WTC11 (cell line): ENCODE measurements at regions not wholly inside any gene's neighbourhood (a gene's known extent, or its start where the extent isn't known, plus 50 kb on each side); places are given as distances from the start of the nearest gene placed in this dataset.

Experiments used
- ATAC-seq: fragments of 200-7000 bp; cut with Tn5 transposase; 2 replicates; pipeline ENCODE4 v1.10.0; 2021; ENCODE audit warnings: mild to moderate bottlenecking, moderate library complexity
- CTCF ChIA-PET: fragments of 300-600 bp; sonication (Branson Sonifier 250); formaldehyde crosslinking; loops from one replicate; lab custom pipeline; 2021; ENCODE audit warnings: antibody characterized with exemption; lab: Charles Lee
- POLR2A ChIA-PET: fragments of 350-600 bp; sonication (Branson Sonifier 250); formaldehyde crosslinking; loops from one replicate; lab custom pipeline; 2021; ENCODE audit warnings: antibody characterized with exemption; lab: Charles Lee
- DNase-seq: peaks from one replicate; pipeline ENCODE4 v3.0.0; 2021; ENCODE audit warnings: low spot score
- H3K27ac Mint-ChIP-seq: 2 replicates; pipeline ENCODE4 v1.8.0; 2021; ENCODE audit warnings: mixed read lengths
- H3K27me3 Mint-ChIP-seq: 2 replicates; pipeline ENCODE4 v1.8.0; 2021; ENCODE audit warnings: low read depth, mild to moderate bottlenecking, moderate library complexity, mixed read lengths
- H3K36me3 Mint-ChIP-seq: 2 replicates; pipeline ENCODE4 v1.8.0; 2021; ENCODE audit warnings: mixed read lengths
- H3K4me1 Mint-ChIP-seq: 2 replicates; pipeline ENCODE4 v1.8.0; 2022; ENCODE audit warnings: mixed read lengths
- H3K4me3 Mint-ChIP-seq: 2 replicates; pipeline ENCODE4 v1.8.0; 2021; ENCODE audit warnings: mild to moderate bottlenecking, moderate library complexity, mixed read lengths
- H3K9me3 Mint-ChIP-seq: 2 replicates; pipeline ENCODE4 v1.8.0; 2021; ENCODE audit warnings: mixed read lengths
- ATF1 ChIP-seq: sonication (generic); formaldehyde crosslinking; IDR thresholded peaks from 2 replicates; pipeline ENCODE4 v1.8.1; 2023; ENCODE audit warnings: mild to moderate bottlenecking, moderate library complexity, missing genetic modification reagents
- EMX1 ChIP-seq: fragments of 250-450 bp; sonication (Bioruptor Pico); IDR thresholded peaks from 2 replicates; pipeline ENCODE4 v1.8.0; 2021; ENCODE audit warnings: mild to moderate bottlenecking
- FOXK1 ChIP-seq: sonication (generic); formaldehyde crosslinking; IDR thresholded peaks from 2 replicates; pipeline ENCODE4 v1.8.0; 2022; ENCODE audit warnings: mild to moderate bottlenecking, moderate library complexity, missing genetic modification reagents
- FOXP1 ChIP-seq: sonication (generic); formaldehyde crosslinking; IDR thresholded peaks from 2 replicates; pipeline ENCODE4 v1.8.0; 2022; ENCODE audit warnings: missing genetic modification reagents, mild to moderate bottlenecking, moderate library complexity, borderline replicate concordance
- GRHL2 ChIP-seq: fragments of 250-450 bp; sonication (Bioruptor Pico); IDR thresholded peaks from 2 replicates; pipeline ENCODE4 v1.8.0; 2022; ENCODE audit warnings: mild to moderate bottlenecking, moderate library complexity; ENCODE audit not compliant: insufficient replicate concordance, severe bottlenecking
- JAZF1 ChIP-seq: fragments of 250-450 bp; sonication (Bioruptor Pico); IDR thresholded peaks from 2 replicates; pipeline ENCODE4 v1.9.0; 2021; ENCODE audit warnings: moderate library complexity, mild to moderate bottlenecking, inconsistent platforms
- NFYB ChIP-seq: sonication (generic); formaldehyde crosslinking; conservative IDR thresholded peaks from 2 replicates; pipeline ENCODE4 v1.8.0; 2022; ENCODE audit warnings: low read depth, missing genetic modification reagents
- ZNF219 ChIP-seq: sonication (generic); formaldehyde crosslinking; IDR thresholded peaks from 2 replicates; pipeline ENCODE4 v1.8.0; 2023; ENCODE audit warnings: missing genetic modification reagents, mild to moderate bottlenecking, borderline replicate concordance
- ZNF416 ChIP-seq: fragments of 250-450 bp; sonication (Bioruptor Pico); IDR thresholded peaks from 2 replicates; pipeline ENCODE4 v1.9.0; 2021; ENCODE audit warnings: mild to moderate bottlenecking, inconsistent platforms
- TF ChIP-seq, protein P1 (sequence below): fragments of 250-450 bp; sonication (Bioruptor Pico); IDR thresholded peaks from 2 replicates; pipeline ENCODE4 v1.9.0; 2021; ENCODE audit warnings: mild to moderate bottlenecking, borderline replicate concordance
- TF ChIP-seq, protein P2 (sequence below): fragments of 250-450 bp; sonication (Bioruptor Pico); IDR thresholded peaks from 2 replicates; pipeline ENCODE4 v1.9.0; 2021; ENCODE audit warnings: moderate library complexity, mild to moderate bottlenecking, inconsistent platforms, borderline replicate concordance
- TF ChIP-seq, protein P3 (sequence below): sonication (generic); formaldehyde crosslinking; IDR thresholded peaks from 2 replicates; pipeline ENCODE4 v1.8.0; 2022; ENCODE audit warnings: missing genetic modification reagents
- TF ChIP-seq, protein P4 (sequence below): sonication (generic); formaldehyde crosslinking; IDR thresholded peaks from 2 replicates; pipeline ENCODE4 v1.8.0; 2023; ENCODE audit warnings: missing genetic modification reagents
- TF ChIP-seq, protein P5 (sequence below): sonication (generic); formaldehyde crosslinking; IDR thresholded peaks from 2 replicates; pipeline ENCODE4 v1.8.0; 2023; ENCODE audit warnings: missing genetic modification reagents, mild to moderate bottlenecking, borderline replicate concordance

DNA sequence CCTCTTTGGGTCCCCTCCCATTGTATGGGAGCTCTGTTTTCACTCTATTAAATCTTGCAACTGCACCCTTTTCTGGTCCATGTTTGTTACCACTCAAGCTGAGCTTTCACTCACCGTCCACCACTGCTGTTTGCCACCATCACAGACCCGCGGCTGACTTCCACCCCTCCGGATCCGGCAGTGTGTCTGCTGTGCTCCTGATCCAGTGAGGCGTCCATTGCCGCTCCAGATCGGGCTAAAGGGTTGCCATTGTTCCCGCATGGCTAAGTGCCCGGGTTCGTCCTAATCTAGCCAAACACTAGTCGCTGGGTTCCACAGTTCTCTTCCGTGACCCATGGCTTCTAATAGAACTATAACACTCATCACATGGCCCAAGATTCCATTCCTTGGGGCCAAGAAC lies 157.2 kb downstream of the SEC16B start:
- no peaks in the 10 kb centered on the region; the same call in 1 of the 2 replicates for H3K27me3 Mint-ChIP-seq
- peaks cover 55% of the 10 kb centered on the region for H3K9me3 Mint-ChIP-seq
- ChIA-PET CTCF (no interaction called here), POLR2A (no interaction called here)
- no peak for DNase-seq
- no peak overlapping the region for H3K27ac Mint-ChIP-seq
- H3K36me3 Mint-ChIP-seq, result peaks cover 18% of the 10 kb centered on the region; the same call in 1 of the 2 replicates
- H3K4me1 Mint-ChIP-seq, result peaks cover 20% of the 10 kb centered on the region
- TF ChIP-seq GRHL2 (CRISPR knock-in tag), result no peak
- TF ChIP-seq, protein P1, sequence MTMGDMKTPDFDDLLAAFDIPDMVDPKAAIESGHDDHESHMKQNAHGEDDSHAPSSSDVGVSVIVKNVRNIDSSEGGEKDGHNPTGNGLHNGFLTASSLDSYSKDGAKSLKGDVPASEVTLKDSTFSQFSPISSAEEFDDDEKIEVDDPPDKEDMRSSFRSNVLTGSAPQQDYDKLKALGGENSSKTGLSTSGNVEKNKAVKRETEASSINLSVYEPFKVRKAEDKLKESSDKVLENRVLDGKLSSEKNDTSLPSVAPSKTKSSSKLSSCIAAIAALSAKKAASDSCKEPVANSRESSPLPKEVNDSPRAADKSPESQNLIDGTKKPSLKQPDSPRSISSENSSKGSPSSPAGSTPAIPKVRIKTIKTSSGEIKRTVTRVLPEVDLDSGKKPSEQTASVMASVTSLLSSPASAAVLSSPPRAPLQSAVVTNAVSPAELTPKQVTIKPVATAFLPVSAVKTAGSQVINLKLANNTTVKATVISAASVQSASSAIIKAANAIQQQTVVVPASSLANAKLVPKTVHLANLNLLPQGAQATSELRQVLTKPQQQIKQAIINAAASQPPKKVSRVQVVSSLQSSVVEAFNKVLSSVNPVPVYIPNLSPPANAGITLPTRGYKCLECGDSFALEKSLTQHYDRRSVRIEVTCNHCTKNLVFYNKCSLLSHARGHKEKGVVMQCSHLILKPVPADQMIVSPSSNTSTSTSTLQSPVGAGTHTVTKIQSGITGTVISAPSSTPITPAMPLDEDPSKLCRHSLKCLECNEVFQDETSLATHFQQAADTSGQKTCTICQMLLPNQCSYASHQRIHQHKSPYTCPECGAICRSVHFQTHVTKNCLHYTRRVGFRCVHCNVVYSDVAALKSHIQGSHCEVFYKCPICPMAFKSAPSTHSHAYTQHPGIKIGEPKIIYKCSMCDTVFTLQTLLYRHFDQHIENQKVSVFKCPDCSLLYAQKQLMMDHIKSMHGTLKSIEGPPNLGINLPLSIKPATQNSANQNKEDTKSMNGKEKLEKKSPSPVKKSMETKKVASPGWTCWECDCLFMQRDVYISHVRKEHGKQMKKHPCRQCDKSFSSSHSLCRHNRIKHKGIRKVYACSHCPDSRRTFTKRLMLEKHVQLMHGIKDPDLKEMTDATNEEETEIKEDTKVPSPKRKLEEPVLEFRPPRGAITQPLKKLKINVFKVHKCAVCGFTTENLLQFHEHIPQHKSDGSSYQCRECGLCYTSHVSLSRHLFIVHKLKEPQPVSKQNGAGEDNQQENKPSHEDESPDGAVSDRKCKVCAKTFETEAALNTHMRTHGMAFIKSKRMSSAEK, result no peak
- TF ChIP-seq FOXP1 (CRISPR knock-in tag), result no peak
- TF ChIP-seq, protein P2, sequence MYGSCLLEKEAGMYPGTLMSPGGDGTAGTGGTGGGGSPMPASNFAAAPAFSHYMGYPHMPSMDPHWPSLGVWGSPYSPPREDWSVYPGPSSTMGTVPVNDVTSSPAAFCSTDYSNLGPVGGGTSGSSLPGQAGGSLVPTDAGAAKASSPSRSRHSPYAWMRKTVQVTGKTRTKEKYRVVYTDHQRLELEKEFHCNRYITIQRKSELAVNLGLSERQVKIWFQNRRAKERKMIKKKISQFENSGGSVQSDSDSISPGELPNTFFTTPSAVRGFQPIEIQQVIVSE (CRISPR knock-in tag), result no peak
- no peak for TF ChIP-seq ZNF416 (CRISPR knock-in tag)
- TF ChIP-seq, protein P3, sequence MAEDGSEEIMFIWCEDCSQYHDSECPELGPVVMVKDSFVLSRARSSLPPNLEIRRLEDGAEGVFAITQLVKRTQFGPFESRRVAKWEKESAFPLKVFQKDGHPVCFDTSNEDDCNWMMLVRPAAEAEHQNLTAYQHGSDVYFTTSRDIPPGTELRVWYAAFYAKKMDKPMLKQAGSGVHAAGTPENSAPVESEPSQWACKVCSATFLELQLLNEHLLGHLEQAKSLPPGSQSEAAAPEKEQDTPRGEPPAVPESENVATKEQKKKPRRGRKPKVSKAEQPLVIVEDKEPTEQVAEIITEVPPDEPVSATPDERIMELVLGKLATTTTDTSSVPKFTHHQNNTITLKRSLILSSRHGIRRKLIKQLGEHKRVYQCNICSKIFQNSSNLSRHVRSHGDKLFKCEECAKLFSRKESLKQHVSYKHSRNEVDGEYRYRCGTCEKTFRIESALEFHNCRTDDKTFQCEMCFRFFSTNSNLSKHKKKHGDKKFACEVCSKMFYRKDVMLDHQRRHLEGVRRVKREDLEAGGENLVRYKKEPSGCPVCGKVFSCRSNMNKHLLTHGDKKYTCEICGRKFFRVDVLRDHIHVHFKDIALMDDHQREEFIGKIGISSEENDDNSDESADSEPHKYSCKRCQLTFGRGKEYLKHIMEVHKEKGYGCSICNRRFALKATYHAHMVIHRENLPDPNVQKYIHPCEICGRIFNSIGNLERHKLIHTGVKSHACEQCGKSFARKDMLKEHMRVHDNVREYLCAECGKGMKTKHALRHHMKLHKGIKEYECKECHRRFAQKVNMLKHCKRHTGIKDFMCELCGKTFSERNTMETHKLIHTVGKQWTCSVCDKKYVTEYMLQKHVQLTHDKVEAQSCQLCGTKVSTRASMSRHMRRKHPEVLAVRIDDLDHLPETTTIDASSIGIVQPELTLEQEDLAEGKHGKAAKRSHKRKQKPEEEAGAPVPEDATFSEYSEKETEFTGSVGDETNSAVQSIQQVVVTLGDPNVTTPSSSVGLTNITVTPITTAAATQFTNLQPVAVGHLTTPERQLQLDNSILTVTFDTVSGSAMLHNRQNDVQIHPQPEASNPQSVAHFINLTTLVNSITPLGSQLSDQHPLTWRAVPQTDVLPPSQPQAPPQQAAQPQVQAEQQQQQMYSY (CRISPR knock-in tag), result no peak
- TF ChIP-seq, protein P4, sequence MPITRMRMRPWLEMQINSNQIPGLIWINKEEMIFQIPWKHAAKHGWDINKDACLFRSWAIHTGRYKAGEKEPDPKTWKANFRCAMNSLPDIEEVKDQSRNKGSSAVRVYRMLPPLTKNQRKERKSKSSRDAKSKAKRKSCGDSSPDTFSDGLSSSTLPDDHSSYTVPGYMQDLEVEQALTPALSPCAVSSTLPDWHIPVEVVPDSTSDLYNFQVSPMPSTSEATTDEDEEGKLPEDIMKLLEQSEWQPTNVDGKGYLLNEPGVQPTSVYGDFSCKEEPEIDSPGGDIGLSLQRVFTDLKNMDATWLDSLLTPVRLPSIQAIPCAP, result no peak
- no peak for TF ChIP-seq ZNF219 (CRISPR knock-in tag)
- TF ChIP-seq EMX1 (CRISPR knock-in tag), result no peak
- TF ChIP-seq NFYB (CRISPR knock-in tag), result no peak
- no peak for TF ChIP-seq ATF1 (CRISPR knock-in tag)
- TF ChIP-seq JAZF1 (CRISPR knock-in tag), result no peak
- TF ChIP-seq FOXK1 (CRISPR knock-in tag), result no peak
- TF ChIP-seq, protein P5, sequence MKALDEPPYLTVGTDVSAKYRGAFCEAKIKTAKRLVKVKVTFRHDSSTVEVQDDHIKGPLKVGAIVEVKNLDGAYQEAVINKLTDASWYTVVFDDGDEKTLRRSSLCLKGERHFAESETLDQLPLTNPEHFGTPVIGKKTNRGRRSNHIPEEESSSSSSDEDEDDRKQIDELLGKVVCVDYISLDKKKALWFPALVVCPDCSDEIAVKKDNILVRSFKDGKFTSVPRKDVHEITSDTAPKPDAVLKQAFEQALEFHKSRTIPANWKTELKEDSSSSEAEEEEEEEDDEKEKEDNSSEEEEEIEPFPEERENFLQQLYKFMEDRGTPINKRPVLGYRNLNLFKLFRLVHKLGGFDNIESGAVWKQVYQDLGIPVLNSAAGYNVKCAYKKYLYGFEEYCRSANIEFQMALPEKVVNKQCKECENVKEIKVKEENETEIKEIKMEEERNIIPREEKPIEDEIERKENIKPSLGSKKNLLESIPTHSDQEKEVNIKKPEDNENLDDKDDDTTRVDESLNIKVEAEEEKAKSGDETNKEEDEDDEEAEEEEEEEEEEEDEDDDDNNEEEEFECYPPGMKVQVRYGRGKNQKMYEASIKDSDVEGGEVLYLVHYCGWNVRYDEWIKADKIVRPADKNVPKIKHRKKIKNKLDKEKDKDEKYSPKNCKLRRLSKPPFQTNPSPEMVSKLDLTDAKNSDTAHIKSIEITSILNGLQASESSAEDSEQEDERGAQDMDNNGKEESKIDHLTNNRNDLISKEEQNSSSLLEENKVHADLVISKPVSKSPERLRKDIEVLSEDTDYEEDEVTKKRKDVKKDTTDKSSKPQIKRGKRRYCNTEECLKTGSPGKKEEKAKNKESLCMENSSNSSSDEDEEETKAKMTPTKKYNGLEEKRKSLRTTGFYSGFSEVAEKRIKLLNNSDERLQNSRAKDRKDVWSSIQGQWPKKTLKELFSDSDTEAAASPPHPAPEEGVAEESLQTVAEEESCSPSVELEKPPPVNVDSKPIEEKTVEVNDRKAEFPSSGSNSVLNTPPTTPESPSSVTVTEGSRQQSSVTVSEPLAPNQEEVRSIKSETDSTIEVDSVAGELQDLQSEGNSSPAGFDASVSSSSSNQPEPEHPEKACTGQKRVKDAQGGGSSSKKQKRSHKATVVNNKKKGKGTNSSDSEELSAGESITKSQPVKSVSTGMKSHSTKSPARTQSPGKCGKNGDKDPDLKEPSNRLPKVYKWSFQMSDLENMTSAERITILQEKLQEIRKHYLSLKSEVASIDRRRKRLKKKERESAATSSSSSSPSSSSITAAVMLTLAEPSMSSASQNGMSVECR (CRISPR knock-in tag), result no peak
- H3K4me3 Mint-ChIP-seq, result no peak overlapping the region
- no peak for ATAC-seq
